HK-2 (cell line): ENCODE measurements at regions not wholly inside any gene's neighbourhood (a gene's known extent, or its start where the extent isn't known, plus 50 kb on each side); places are given as distances from the start of the nearest gene placed in this dataset.

Source experiments
- DNase-seq: peaks from one replicate; pipeline ENCODE4 v3.0.0-alpha.2; 2018; ENCODE audit not compliant: unreplicated experiment

DNA sequence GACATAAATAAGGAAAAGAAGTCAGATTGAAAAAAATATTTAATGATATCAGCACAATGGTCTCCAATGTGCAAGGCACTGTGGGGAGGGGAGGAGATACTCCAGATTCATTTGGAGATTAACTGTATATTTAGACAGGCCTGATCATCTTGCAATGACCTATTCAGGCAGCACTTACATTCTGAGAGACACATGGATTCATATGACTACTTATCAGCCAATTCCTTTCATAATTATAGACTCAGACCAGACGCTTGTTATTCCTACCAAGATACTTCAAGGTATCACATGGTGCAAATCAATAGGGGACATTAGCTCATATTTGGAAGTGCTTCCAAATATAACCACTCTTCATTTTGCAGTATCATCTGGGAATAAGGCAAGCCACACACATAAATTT is 153.5 kb upstream of the TARS1 start:
- no peak for DNase-seq

- no peak for DNase-seq
Observed at GRCh38 chr5:33291216-33292000, 149.4 kb upstream of the TARS1 start.

GRCh38 chr5:33297760-33298216 is 143.0 kb upstream of the TARS1 start:
- DNase-seq, result no peak

DNA sequence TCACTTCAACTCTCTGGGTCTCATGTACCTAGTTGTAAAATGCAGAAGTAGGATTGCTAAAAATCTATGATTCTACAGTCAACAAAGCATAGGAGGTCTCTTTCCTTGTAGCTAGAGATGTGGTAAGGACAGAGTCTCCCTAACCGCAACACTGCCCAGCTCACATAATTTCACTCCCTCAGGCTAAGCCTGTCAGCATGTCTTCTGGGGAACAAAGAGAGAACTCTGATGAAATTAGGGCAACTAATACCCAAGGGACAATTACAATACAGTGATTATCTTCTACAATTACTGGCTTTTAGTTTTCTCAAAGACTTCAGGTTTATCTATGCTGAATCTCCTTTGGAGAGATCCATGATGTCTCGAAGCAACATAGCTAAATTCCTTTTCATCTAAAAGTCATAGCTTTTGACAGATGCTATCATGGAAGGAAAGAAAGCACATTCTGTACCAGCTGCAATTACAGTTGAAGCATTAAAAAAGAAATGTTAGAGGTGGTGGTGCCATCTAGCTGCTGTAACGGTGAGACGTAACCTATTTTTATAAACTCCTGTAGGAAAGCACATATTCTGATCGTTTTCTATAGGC is 141.1 kb upstream of the TARS1 start:
- no peak for DNase-seq

DNA sequence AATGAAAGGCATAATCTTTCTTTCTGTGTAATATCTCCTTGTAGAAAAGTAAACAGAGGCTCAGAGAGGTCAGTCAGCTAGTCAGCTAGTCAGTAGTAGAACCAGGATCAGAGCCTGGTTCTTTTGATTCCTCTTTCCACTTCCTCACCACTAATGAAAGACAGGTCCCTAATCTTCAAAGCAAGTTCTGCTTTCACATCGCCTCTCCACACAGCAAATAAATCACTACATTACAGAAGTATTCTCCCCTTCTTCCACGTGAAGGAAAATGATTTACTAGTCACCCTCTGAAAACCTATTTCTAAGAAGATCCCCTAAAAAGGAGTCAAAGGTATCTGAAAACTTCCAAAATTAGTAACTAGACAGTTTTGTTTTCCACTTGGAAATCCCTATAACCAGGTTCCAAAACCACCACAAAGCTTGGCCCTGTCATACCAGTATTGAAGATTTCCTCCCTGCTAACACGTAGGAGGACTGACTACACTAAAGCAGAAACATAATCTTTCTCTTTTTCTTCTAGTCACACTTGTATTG is 140.5 kb upstream of the TARS1 start:
- no peak for DNase-seq

GRCh38 chr5:33303579-33304095 is 137.1 kb upstream of the TARS1 start:
- DNase-seq, result no peak

GRCh38 chr5:33304601-33305000 is 136.2 kb upstream of the TARS1 start:
- DNase-seq, result no peak

DNA sequence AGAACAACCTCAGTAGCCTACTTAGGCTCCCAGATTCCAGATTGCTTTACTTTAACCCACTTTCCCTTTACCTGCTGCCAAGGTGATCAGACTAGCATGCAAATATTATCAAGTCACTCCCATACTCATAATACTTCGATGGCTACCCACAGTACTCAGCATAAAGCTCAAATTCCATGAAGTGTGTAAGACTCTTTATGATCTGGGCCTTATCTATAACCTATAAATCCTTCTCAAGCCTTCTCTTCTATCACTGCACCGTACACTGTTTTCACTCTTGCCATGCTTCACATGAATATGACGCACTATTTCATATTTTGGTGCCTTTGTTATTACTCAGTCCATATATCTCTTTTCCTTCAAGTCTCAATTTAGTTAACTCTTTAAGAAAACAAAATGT is 135.2 kb upstream of the TARS1 start:
- no peak for DNase-seq

DNA sequence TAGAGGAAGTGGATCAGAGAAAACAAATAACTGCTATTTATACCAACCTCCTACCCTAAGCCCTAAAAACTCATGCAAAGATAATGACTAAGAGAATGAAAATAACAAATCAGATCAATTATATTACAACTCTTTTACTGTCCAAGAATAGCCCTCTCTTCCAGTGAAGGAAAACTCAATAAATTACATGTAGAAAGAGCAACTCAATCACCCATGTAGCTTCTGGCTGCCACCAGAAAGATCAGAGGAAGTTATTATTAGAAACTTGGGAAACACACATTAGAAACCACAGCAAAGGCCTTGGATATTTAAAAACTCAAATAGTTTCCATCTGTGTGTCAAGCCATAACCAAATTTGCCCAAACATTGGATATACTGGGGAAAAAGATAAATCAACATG is 134.0 kb upstream of the TARS1 start:
- no peak for DNase-seq

GRCh38 chr5:33308586-33308985 is 132.2 kb upstream of the TARS1 start:
- DNase-seq, result no peak

DNA sequence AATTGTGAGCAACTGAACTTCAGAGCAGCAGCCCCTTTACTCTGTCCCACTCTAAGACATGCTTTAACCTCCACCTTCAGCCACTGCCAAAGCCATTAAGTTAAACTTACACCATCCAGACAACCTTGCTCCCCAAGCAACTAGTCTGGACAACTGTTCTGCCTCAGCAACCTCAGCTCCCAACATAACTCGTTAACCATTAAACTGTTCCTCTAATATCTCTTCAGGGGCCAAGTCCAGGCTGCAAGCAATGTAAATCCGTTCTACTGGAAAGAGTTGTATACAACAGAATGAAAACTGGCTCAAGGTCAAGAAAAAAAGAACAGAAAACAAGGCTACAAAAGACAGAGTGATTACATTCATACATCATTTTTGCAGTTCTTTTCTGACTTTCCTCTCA is 131.7 kb upstream of the TARS1 start:
- DNase-seq, result peak; percentile 16

DNA sequence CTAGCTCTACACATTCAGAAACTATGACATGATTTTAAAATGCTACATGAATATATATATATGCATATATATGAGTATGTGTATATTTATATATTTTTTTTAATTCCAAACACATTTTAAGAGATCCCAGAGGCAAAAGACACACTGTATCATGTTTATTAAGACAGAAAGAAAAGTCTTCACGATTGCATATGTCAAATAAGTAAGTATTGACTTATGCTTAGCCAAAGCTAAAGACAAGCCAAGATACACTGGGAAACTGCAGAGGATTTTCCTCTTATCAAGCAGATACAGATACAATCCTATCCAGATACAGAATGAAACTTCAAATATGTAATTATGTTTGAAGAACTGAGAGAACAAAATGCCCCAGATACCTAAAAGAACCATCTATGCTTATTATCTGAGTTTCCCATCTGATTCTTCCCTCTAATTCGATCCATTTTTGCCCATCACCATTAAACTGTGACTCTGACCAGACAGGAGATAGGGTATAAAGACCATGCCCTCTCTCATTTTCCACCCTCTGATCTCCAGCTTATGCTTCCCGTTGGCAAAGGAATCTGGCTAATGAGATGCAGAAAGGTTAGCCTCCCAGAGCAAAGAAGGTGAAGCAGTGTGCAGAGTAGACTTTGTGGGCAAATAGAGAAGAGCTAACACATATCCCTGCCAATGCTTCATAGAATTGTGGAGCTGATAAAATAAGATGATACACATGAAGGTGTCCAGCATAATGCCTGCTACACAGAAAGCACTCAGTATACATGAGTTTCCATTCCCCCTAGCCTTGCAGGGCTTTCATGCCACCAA is 131.0 kb upstream of the TARS1 start:
- DNase-seq, result no peak

DNA sequence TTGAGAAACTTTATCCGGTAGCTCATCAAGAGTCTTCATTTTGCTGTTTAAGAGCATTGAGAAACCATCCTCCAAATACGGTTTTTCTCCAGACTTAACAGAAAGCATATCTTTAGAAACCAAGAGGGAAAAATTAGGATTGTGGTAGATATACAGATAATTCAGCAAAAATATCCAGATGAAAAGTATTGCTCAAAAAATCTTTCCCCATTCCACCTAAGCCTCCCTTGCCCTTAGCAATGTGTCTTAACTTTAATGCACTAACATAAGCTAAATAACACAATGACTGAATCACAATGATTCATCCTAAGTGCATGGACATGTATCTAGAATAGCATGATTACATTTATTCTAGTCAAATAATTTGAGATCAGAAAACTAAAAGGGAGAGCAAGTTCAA is 130.3 kb upstream of the TARS1 start:
- no peak for DNase-seq

DNA sequence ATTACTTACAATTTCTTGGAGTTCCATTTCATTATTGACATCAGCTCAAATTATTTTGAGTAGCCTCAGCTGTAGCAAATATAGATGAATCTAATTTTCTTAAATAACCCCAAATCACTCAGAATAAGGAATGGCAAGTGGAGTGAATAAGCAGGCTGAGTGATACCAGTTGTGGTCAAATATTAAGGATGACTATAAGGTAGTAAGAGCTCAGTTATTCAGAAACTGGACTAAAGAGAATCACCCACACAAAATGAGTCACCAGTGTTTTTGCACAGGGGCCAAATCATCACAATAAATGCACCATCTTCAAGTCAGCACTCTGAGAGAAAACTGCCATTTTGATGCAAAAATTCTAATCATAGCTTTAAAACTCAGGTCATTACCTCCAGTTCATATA is 128.9 kb upstream of the TARS1 start:
- DNase-seq, result peak; percentile 13

GRCh38 chr5:33312571-33313549 is 127.9 kb upstream of the TARS1 start:
- DNase-seq, result peak; percentile 16

DNA sequence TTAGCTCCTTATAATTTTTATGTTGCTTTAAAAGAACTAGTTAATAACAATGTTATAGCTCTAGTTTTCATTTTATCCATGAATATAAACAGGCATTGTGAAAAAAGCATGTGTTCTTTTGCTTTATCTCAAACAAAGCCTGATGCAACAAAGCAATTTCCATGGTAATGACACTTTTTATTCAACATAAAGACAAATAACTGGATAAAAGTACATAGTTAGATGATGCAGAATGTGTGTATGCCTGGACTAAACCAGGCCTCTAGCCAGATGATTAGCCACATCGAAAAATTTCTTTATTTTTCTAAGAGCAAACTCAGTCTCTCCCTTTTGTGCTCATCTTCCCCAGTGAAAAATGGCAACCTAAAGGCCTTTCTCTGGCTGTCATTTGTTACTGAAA is 125.6 kb upstream of the TARS1 start:
- DNase-seq, result no peak

GRCh38 chr5:33316773-33317172 is 124.0 kb upstream of the TARS1 start:
- no peak for DNase-seq

DNA sequence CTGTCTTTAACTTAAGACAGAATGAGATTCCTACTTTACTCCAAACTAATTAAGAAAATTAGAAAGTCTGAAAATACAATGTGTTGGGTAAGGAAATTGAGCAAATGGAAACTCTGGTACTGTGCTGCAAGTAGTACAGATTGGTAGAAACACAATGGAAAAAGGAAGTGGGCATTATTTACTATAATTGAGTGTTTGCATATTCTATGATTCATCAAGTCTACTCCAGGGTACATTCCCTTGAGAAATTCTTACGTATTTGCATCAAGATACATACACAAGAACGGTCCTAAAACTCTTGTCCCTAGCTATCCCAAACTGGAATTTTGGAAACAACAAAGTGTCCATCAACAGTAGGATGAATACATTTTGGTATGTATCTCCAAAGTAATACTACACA is 123.5 kb upstream of the TARS1 start:
- DNase-seq, result no peak

GRCh38 chr5:33319151-33319550 is 121.6 kb upstream of the TARS1 start:
- no peak for DNase-seq

DNA sequence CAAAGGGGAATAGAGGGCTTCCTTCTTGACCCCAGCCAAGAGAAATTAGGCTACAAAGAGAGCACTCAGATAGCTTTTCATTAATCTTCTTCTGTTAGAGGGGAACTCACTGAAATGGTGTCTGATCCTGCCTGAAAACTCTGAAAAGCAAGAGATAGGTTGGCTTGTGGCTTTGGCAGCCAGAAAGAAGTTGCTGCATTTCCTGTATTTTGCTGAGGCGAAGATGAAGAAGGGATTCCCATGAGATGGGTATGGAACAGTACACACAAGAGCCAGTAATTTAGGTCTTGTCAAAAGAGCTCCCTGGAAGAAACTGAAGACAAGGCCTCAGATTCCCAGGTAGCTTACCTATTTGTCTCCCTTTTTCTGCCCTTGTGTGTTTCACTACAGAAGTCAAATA is 120.9 kb upstream of the TARS1 start:
- DNase-seq, result no peak

DNA sequence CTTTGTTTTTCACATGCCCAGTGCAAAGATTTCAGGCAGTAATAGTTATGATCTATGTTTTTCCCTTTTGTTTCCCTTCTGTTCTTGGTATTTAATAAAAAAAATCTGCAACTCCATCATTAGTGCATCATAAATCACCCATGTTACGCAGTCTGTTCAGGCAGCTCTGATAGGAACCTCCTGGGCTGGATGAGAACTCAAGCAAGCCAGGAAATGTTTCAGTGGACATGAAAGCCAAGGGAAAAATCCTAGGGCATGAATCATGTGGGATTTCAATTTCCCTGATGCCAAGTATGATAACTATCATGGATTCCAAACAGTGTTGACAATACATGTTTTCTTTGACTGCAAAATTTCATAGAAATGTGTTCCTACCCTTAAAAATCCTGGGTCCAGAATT is 119.7 kb upstream of the TARS1 start:
- no peak for DNase-seq
